Trophoblast cell (in vitro differentiated cells and primary cell): ENCODE measurements at regions not wholly inside any gene's neighbourhood (a gene's known extent, or its start where the extent isn't known, plus 50 kb on each side); places are given as distances from the start of the nearest gene placed in this dataset.
A peak's percentile ranks its signal among the peaks of the same experiment; 100 is the strongest.

Experiments used
- DNase-seq, 2 donors: peaks; one replicate each; pipeline ENCODE4 v3.0.0-alpha.2; 2016
- H2AFZ ChIP-seq: 2 replicates; pipeline ENCODE4 v1.6.1; 2013; ENCODE audit warnings: low read length, moderate library complexity, mild to moderate bottlenecking; ENCODE audit not compliant: insufficient read depth, poor library complexity
- H2AK5ac ChIP-seq: 2 replicates; pipeline ENCODE4 v1.6.1; 2013; ENCODE audit warnings: mild to moderate bottlenecking, low read length
- H2BK120ac ChIP-seq: 2 replicates; pipeline ENCODE4 v1.6.1; 2013; ENCODE audit warnings: low read length, mild to moderate bottlenecking, moderate library complexity; ENCODE audit not compliant: insufficient read depth, poor library complexity
- H2BK12ac ChIP-seq: 2 replicates; pipeline ENCODE4 v1.6.1; 2013; ENCODE audit warnings: mild to moderate bottlenecking, low read length, moderate library complexity
- H2BK5ac ChIP-seq: 2 replicates; pipeline ENCODE4 v1.6.1; 2013; ENCODE audit warnings: low read length, low read depth, moderate library complexity, mild to moderate bottlenecking; ENCODE audit not compliant: poor library complexity
- H3K14ac ChIP-seq: 2 replicates; pipeline ENCODE4 v1.6.1; 2013; ENCODE audit warnings: mild to moderate bottlenecking, low read length
- H3K18ac ChIP-seq: 2 replicates; pipeline ENCODE4 v1.6.1; 2013; ENCODE audit warnings: mild to moderate bottlenecking, low read length
- H3K23ac ChIP-seq: 2 replicates; pipeline ENCODE4 v1.6.1; 2013; ENCODE audit warnings: low read length
- H3K27ac ChIP-seq: 2 replicates; pipeline ENCODE4 v1.5.1; 2013; ENCODE audit warnings: low read depth, mild to moderate bottlenecking, inconsistent platforms, low read length, moderate library complexity
- H3K27me3 ChIP-seq: 2 replicates; pipeline ENCODE4 v1.6.1; 2013; ENCODE audit warnings: inconsistent platforms, mild to moderate bottlenecking, low read length, moderate library complexity; ENCODE audit not compliant: insufficient read depth
- H3K36me3 ChIP-seq, 2 experiments: 1 replicate in 1 of 2; 2 replicates in 1 of 2; pipeline ENCODE4 v1.6.1; 2013; ENCODE audit warnings: low read length in 2 of 2, mild to moderate bottlenecking in 2 of 2, moderate library complexity in 1 of 2; ENCODE audit not compliant: insufficient read depth in 2 of 2, control insufficient read depth in 1 of 2
- H3K4ac ChIP-seq: 2 replicates; pipeline ENCODE4 v1.6.1; 2013; ENCODE audit warnings: low read depth, mild to moderate bottlenecking, low read length, moderate library complexity
- H3K4me1 ChIP-seq, 2 experiments: 1 replicate in 1 of 2; 2 replicates in 1 of 2; pipeline ENCODE4 v1.6.1; 2013; ENCODE audit warnings: low read length in 2 of 2, mild to moderate bottlenecking in 2 of 2, moderate library complexity in 1 of 2; ENCODE audit not compliant: insufficient read depth in 2 of 2, control insufficient read depth in 1 of 2
- H3K4me2 ChIP-seq: 2 replicates; pipeline ENCODE4 v1.6.1; 2013; ENCODE audit warnings: inconsistent platforms, mild to moderate bottlenecking, low read length, moderate library complexity
- H3K4me3 ChIP-seq: 2 replicates; pipeline ENCODE4 v1.5.1; 2013; ENCODE audit warnings: mild to moderate bottlenecking, low read depth, low read length, inconsistent platforms
- H3K79me1 ChIP-seq: one replicate; pipeline ENCODE4 v1.6.1; 2013; ENCODE audit warnings: low read length
- H3K79me2 ChIP-seq: 2 replicates; pipeline ENCODE4 v1.6.1; 2013; ENCODE audit warnings: low read length, mild to moderate bottlenecking; ENCODE audit not compliant: control insufficient read depth, insufficient read depth, poor library complexity
- H3K9ac ChIP-seq: 2 replicates; pipeline ENCODE4 v1.6.1; 2013; ENCODE audit warnings: mild to moderate bottlenecking, low read length
- H3K9me3 ChIP-seq: 2 replicates; pipeline ENCODE4 v1.6.1; 2013; ENCODE audit warnings: low read depth, mild to moderate bottlenecking, control low read depth, inconsistent platforms, low read length; ENCODE audit not compliant: insufficient read depth
- H4K12ac ChIP-seq: 2 replicates; pipeline ENCODE4 v1.6.1; 2013; ENCODE audit warnings: low read depth, mild to moderate bottlenecking, low read length, moderate library complexity
- H4K8ac ChIP-seq: 2 replicates; pipeline ENCODE4 v1.6.1; 2013; ENCODE audit warnings: low read depth, mild to moderate bottlenecking, low read length, moderate library complexity
- H4K91ac ChIP-seq: one replicate; pipeline ENCODE4 v1.6.1; 2013; ENCODE audit warnings: low read depth, mild to moderate bottlenecking, low read length, moderate library complexity
- WGBS: extraction: QIAGEN DNeasy Blood & Tissue Kit; methylation state at CpG from one replicate; pipeline ENCODE4 v1.1.7; 2013; ENCODE audit warnings: missing lambda C conversion rate; ENCODE audit not compliant: insufficient read length, insufficient coverage; ENCODE audit errors: extremely low coverage; 5-methylcytosine and 5-hydroxymethylcytosine counted together

DNA sequence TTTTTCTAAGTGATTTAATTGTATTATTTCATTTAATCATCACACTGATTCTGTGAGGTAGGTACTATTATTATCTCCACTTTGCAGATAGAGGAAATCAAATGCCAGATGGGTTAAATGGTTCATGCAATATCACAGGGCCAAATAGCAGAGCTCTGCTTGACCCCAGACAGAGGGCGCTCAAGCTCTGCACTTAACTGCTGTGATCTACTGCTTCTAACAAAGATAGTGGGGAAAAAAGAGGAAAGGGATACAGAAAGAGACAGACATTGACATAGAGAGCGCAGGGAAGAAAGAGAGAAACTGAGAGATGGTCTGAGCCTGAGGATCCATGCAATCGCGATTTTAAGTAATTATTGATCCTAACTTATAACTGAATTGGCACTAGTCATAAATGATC is 279.1 kb upstream of the THRB start:
- Histone ChIP-seq H3K4me2 (no peak overlapping the region), H2AFZ (no peak overlapping the region), H3K36me3 (no peaks in the 10 kb centered on the region), H3K9ac (no peak overlapping the region), H4K12ac (no peak overlapping the region), H2BK12ac (no peak overlapping the region), H3K23ac (no peak overlapping the region), H2BK120ac (no peak overlapping the region), H3K27me3 (no peaks in the 10 kb centered on the region), H3K79me2 (no peaks in the 10 kb centered on the region), H3K4me1 (no peaks in the 10 kb centered on the region), H2AK5ac (no peak overlapping the region), H3K9me3 (no peaks in the 10 kb centered on the region), H3K14ac (no peak overlapping the region), H4K91ac (no peak overlapping the region), H3K27ac (no peak overlapping the region), H3K18ac (no peak overlapping the region), H3K4me3 (no peak overlapping the region), H3K4ac (no peak overlapping the region), H2BK5ac (no peak overlapping the region), H4K8ac (no peak overlapping the region), H3K79me1 (no peaks in the 10 kb centered on the region)
- WGBS, result no CpG with 5 or more reads among the region's 4 CpGs
- peak; percentile 44 to 79 for DNase-seq

DNA sequence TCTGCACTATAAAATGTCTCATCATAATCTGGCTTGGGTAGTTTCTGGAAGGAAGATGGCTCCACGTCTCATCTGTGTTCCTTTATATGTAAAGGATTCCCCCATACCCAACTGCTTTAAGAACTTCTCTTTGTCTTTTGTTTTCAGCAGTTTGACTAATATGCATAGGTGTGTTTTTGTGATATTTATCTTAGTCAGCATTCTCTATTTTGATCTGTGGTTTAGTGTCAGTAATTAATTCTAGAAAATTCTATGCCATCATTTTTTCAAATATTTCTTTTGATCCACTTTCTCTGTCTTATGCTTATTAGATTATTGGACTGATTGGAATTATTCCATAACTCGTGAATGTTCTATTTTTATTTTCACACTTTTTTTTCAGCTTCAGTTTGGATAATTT is 286.3 kb upstream of the THRB start:
- DNase-seq, result no peak
- H3K4me2 ChIP-seq, result no peak overlapping the region
- no peak overlapping the region for H4K12ac ChIP-seq
- no peak overlapping the region for H3K9ac ChIP-seq
- H4K91ac ChIP-seq, result no peak overlapping the region
- H3K27me3 ChIP-seq, result no peaks in the 10 kb centered on the region
- H3K23ac ChIP-seq, result no peak overlapping the region
- H2AFZ ChIP-seq, result no peak overlapping the region
- no peak overlapping the region for H3K18ac ChIP-seq
- H3K36me3 ChIP-seq, result no peaks in the 10 kb centered on the region
- no peak overlapping the region for H3K14ac ChIP-seq
- no peak overlapping the region for H3K27ac ChIP-seq
- no peaks in the 10 kb centered on the region for H3K79me1 ChIP-seq
- no peak overlapping the region for H2BK12ac ChIP-seq
- WGBS, result no CpG with 5 or more reads among the region's 2 CpGs
- no peak overlapping the region for H3K4ac ChIP-seq
- no peak overlapping the region for H2BK5ac ChIP-seq
- no peaks in the 10 kb centered on the region for H3K9me3 ChIP-seq
- H3K4me3 ChIP-seq, result no peak overlapping the region
- no peak overlapping the region for H4K8ac ChIP-seq
- H2AK5ac ChIP-seq, result no peak overlapping the region
- no peaks in the 10 kb centered on the region for H3K4me1 ChIP-seq
- H3K79me2 ChIP-seq, result no peaks in the 10 kb centered on the region
- no peak overlapping the region for H2BK120ac ChIP-seq

DNA sequence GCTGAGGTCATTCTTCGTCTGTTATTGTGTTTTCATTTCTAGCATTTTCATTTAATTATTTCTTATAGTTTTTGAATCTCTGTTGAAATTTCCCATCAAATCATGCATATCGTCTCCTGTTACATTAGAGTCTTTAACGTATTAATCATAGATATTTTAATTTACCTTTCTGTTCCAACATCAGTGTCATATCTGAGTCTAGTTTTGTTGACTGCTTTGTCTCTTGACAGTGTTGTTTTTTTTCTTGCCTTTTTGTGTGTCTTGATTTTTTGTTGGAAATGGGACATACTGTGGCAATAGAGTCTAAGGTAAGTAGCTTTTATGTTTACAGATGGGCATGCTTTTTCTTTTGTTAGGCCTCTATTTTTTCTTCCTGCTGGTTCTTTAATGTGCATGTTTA is 286.8 kb upstream of the THRB start:
- no peak overlapping the region for H2AK5ac ChIP-seq
- H3K79me1 ChIP-seq, result no peaks in the 10 kb centered on the region
- WGBS, result no CpG with 5 or more reads among the region's 3 CpGs
- no peak for DNase-seq
- H3K23ac ChIP-seq, result no peak overlapping the region
- no peak overlapping the region for H2BK12ac ChIP-seq
- no peak overlapping the region for H4K8ac ChIP-seq
- H3K79me2 ChIP-seq, result no peaks in the 10 kb centered on the region
- no peak overlapping the region for H3K9ac ChIP-seq
- H3K4me2 ChIP-seq, result no peak overlapping the region
- H3K36me3 ChIP-seq, result no peaks in the 10 kb centered on the region
- H3K14ac ChIP-seq, result no peak overlapping the region
- no peak overlapping the region for H3K4ac ChIP-seq
- no peaks in the 10 kb centered on the region for H3K27me3 ChIP-seq
- no peak overlapping the region for H2AFZ ChIP-seq
- H3K27ac ChIP-seq, result no peak overlapping the region
- H3K18ac ChIP-seq, result no peak overlapping the region
- H3K4me3 ChIP-seq, result no peak overlapping the region
- no peak overlapping the region for H4K91ac ChIP-seq
- no peaks in the 10 kb centered on the region for H3K4me1 ChIP-seq
- no peak overlapping the region for H2BK120ac ChIP-seq
- no peak overlapping the region for H4K12ac ChIP-seq
- H2BK5ac ChIP-seq, result no peak overlapping the region
- H3K9me3 ChIP-seq, result no peaks in the 10 kb centered on the region

DNA sequence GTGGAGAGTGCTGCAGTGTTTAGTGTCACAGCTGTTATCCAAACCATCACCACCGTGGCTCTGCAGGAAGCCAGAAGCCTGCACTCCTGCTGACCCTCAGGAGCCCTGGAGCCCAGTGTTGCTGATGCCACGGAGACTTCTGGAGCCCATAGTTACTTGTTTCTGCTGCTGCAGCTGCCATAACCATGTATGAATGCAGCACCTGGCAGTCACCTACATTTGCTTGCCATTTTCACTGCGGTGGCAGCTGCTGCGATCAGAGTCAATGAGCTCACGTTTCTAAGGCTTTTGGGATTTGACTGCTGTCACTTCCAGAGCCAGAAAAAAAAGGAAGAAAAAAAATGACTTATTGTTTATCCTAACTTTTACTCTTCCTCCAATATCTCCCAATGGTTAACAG is 299.2 kb upstream of the THRB start:
- no peaks in the 10 kb centered on the region for H3K79me1 ChIP-seq
- H3K9me3 ChIP-seq, result no peaks in the 10 kb centered on the region
- no peak overlapping the region for H2BK12ac ChIP-seq
- no peak overlapping the region for H4K12ac ChIP-seq
- H3K36me3 ChIP-seq, result no peaks in the 10 kb centered on the region
- no peak overlapping the region for H3K9ac ChIP-seq
- no CpG with 5 or more reads among the region's 5 CpGs for WGBS
- no peak overlapping the region for H4K8ac ChIP-seq
- no peaks in the 10 kb centered on the region for H3K79me2 ChIP-seq
- H2BK5ac ChIP-seq, result no peak overlapping the region
- H3K4me3 ChIP-seq, result no peak overlapping the region
- H2AFZ ChIP-seq, result no peak overlapping the region
- H3K4me1 ChIP-seq, result peaks cover 0 to 3% of the 10 kb centered on the region in 2 experiments
- no peak overlapping the region for H3K4ac ChIP-seq
- no peaks in the 10 kb centered on the region for H3K27me3 ChIP-seq
- H3K23ac ChIP-seq, result no peak overlapping the region
- H3K4me2 ChIP-seq, result no peak overlapping the region
- H2BK120ac ChIP-seq, result no peak overlapping the region
- no peak overlapping the region for H2AK5ac ChIP-seq
- H3K14ac ChIP-seq, result no peak overlapping the region
- no peak overlapping the region for H4K91ac ChIP-seq
- H3K18ac ChIP-seq, result no peak overlapping the region
- H3K27ac ChIP-seq, result no peak overlapping the region
- DNase-seq, result no peak
